ENCODE measurements at regions not wholly inside any gene's neighbourhood (a gene's known extent, or its start where the extent isn't known, plus 50 kb on each side); places are given as distances from the start of the nearest gene placed in this dataset.

DNA sequence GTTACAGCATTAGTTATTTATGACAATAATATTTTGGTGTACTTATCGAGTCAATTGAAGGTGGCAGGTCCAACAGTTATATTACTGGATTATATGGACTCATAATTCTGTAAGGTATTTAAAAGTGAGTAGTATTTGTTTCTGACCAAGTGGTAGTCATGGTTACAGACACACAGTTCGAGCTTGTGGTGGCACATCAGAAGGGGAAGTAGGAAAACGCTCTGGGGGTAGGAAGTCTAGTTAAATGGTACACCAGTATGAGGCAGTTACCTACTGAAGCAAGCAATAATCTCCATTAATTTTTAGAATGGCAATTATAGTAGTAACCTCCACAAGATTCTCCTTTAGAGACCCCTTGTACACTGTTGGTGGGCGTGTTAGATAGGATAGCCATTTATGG is 541.2 kb downstream of the ETV1 start:
- no peaks in the 10 kb centered on the region for H3K27me3 ChIP-seq
- peaks cover 0 to 7% (median 0%) of the 10 kb centered on the region in 12 donors for H3K9me3 ChIP-seq
- H3K4me1 ChIP-seq = no peaks in the 10 kb centered on the region
- H3K27ac ChIP-seq = no peak overlapping the region
- DNase-seq = no peak
- intact Hi-C loops (cut with DNase I) = no loop called here
- H3K4me3 ChIP-seq = no peak overlapping the region
- ATAC-seq = no peak
- 70 to 80% (median 74%) methylated on average over 4 of the region's 4 CpGs for WGBS, 4 donors
- TF ChIP-seq, protein P1, sequence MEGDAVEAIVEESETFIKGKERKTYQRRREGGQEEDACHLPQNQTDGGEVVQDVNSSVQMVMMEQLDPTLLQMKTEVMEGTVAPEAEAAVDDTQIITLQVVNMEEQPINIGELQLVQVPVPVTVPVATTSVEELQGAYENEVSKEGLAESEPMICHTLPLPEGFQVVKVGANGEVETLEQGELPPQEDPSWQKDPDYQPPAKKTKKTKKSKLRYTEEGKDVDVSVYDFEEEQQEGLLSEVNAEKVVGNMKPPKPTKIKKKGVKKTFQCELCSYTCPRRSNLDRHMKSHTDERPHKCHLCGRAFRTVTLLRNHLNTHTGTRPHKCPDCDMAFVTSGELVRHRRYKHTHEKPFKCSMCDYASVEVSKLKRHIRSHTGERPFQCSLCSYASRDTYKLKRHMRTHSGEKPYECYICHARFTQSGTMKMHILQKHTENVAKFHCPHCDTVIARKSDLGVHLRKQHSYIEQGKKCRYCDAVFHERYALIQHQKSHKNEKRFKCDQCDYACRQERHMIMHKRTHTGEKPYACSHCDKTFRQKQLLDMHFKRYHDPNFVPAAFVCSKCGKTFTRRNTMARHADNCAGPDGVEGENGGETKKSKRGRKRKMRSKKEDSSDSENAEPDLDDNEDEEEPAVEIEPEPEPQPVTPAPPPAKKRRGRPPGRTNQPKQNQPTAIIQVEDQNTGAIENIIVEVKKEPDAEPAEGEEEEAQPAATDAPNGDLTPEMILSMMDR (IDR thresholded peaks at IDR 0.05) = no peak
- no peak for TF ChIP-seq POLR2A (IDR thresholded peaks at IDR 0.05)
- no peaks in the 10 kb centered on the region for H3K36me3 ChIP-seq

DNA sequence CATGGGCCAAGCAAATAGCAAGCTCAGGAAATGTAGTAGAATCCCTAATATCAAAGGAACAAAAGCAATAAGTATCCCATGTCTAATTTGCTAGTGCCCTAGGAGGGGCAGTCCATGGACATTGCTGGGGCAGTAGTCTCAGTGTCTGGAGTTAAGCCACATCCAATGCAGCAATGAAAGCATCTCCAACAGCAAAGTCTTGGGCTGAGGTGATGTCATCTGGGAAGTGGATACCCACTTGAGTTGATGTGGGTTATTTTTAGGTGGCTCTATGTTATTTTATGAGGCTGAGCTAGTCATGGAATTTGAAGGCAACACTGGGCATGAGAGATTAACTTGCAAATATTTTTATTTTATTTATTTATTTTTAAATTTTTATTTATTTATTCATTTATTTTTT is 540.0 kb downstream of the ETV1 start:
- Histone ChIP-seq H3K4me3 (no peak overlapping the region), H3K4me1 (no peaks in the 10 kb centered on the region), H3K36me3 (no peaks in the 10 kb centered on the region), H3K27ac (no peak overlapping the region), H3K9me3 (peaks cover 0 to 7% (median 0%) of the 10 kb centered on the region in 12 donors), H3K27me3 (no peaks in the 10 kb centered on the region)
- intact Hi-C loops (cut with DNase I) = no loop called here
- ATAC-seq (peak in 1 of 4 donors; percentile 53), DNase-seq (no peak)
- TF ChIP-seq, protein P1 (IDR thresholded peaks at IDR 0.05) = no peak
- TF ChIP-seq POLR2A (IDR thresholded peaks at IDR 0.05) = no peak

DNA sequence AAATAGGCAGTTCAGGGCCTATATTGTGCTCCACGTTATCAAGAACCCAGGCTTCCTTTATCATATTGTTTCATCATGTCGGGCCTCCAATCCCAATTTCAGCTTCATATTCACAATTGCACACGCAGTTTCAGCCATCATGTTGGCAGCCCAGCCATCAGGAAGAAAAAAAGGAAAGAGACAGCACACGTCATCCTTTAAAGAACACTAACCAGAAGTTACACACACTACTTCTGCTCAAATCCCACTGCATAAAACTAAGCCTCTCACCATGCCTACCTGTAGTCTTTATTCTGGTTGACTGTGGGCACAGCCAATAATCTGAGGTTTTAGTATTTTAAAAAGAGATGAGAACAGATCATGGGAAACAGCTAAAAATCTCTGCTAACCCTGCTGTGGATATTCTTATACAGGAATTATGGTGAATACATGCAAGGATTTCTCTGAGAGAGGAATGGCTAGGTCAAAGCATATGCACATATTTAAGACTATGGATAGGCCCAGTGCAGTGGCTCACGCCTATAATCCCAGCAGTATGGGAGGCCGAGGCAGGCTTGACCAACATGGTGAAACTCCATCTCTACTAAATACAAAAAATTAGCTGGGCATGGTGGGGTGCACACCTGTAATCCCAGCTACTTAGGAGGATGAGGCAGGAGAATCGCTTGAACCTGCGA is 534.4 kb downstream of the ETV1 start:
- Histone ChIP-seq H3K4me3 (no peak overlapping the region), H3K36me3 (no peaks in the 10 kb centered on the region), H3K27me3 (no peaks in the 10 kb centered on the region), H3K4me1 (no peaks in the 10 kb centered on the region), H3K27ac (no peak overlapping the region), H3K9me3 (peaks cover 0 to 7% (median 0%) of the 10 kb centered on the region in 12 donors)
- WGBS, 4 donors = 82 to 85% (median 84%) methylated on average over 8 of the region's 8 CpGs
- ATAC-seq (no peak), DNase-seq (no peak)
- no peak for TF ChIP-seq POLR2A (IDR thresholded peaks at IDR 0.05)
- TF ChIP-seq, protein P1 (IDR thresholded peaks at IDR 0.05) = no peak
- intact Hi-C loops (cut with DNase I) = no loop called here

DNA sequence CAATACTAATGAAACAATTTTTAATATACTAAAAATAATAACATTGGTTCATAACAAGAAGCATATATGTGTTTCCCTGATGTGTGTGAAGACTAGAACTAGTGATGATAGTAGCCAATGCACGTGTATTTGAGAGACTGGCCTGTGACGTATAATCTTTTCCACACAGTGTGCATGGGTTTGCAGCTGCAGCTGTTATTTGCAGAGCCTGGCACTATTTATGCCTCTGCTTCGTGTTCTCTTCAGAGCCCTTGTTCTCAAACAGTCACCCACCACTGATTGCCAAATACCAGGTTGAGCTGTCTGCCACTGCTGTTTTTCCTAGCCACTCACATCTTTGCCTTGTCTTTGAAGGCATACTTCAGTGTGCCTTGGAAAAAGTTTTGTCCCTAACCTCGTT is 531.7 kb downstream of the ETV1 start:
- no peaks in the 10 kb centered on the region for H3K4me1 ChIP-seq

More for the DNA sequence above, 531.7 kb downstream of the ETV1 start:
- no peaks in the 10 kb centered on the region for H3K36me3 ChIP-seq
- H3K27ac ChIP-seq = no peak overlapping the region
- intact Hi-C loops (cut with DNase I) = no loop called here
- peak in 2 of 5 donors; percentile 6 to 27 for DNase-seq
- ATAC-seq = peak; percentile 74 to 97 (median 86)
- 25 to 34% (median 30%) methylated on average over 4 of the region's 4 CpGs for WGBS, 4 donors
- TF ChIP-seq, protein P1 (IDR thresholded peaks at IDR 0.05) = no peak
- TF ChIP-seq POLR2A (IDR thresholded peaks at IDR 0.05) = no peak
- H3K27me3 ChIP-seq = no peaks in the 10 kb centered on the region
- no peak overlapping the region for H3K4me3 ChIP-seq
- H3K9me3 ChIP-seq = no peaks in the 10 kb centered on the region

Measured in heart left ventricle (tissue), 16 donors.